ENCODE measurements at regions not wholly inside any gene's neighbourhood (a gene's known extent, or its start where the extent isn't known, plus 50 kb on each side); places are given as distances from the start of the nearest gene placed in this dataset.
"Not testable (repeated sequence)": the region's sequence is repeated elsewhere in the genome, so short reads cannot be mapped to it uniquely, and the experiment has no call there.

DNA sequence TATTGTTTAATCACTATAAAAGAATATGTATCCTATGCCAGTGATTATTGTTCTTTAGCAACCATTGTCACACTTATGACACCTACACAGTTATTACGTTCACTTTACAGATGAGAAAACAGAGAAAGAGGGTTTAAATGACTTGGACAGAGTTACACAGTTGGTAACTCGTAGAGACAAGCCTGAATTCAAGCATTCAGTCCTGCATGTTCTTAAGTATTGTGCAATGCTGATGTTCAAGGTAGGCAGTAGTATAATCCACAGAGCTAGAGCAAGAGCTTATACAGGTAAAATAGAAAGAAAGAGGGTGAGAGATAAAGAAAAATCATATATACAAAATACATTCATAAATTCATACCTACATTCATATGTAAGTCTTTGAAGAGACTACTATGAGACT lies 249.8 kb upstream of the ANXA10 start:
- Histone ChIP-seq H3K4me1 (ENCODE audit: control insufficient read depth, low read depth, low read length) (no peaks in the 10 kb centered on the region), H3K4me3 (ENCODE audit: low read length) (no peak overlapping the region), H3K9ac (ENCODE audit: low read length) (no peak overlapping the region), H3K27me3 (ENCODE audit: control insufficient read depth, insufficient read depth, low read length) (no peaks in the 10 kb centered on the region), H3K27ac (ENCODE audit: low read length) (no peak overlapping the region), H3K9me3 (ENCODE audit: control insufficient read depth, low read depth, low read length) (no peaks in the 10 kb centered on the region), H3K36me3 (ENCODE audit: control insufficient read depth, low read depth, low read length) (no peaks in the 10 kb centered on the region)

GRCh38 chr4:167854881-167855280 lies 237.5 kb upstream of the ANXA10 start:
- no peak overlapping the region for H3K4me3 ChIP-seq (ENCODE audit: low read length)
- no peaks in the 10 kb centered on the region for H3K27me3 ChIP-seq (ENCODE audit: control insufficient read depth, insufficient read depth, low read length)
- no peaks in the 10 kb centered on the region for H3K9me3 ChIP-seq (ENCODE audit: control insufficient read depth, low read depth, low read length)
- H3K36me3 ChIP-seq (ENCODE audit: control insufficient read depth, low read depth, low read length): no peaks in the 10 kb centered on the region
- no peaks in the 10 kb centered on the region for H3K4me1 ChIP-seq (ENCODE audit: control insufficient read depth, low read depth, low read length)
- no peak overlapping the region for H3K9ac ChIP-seq (ENCODE audit: low read length)
- H3K27ac ChIP-seq (ENCODE audit: low read length): no peak overlapping the region

DNA sequence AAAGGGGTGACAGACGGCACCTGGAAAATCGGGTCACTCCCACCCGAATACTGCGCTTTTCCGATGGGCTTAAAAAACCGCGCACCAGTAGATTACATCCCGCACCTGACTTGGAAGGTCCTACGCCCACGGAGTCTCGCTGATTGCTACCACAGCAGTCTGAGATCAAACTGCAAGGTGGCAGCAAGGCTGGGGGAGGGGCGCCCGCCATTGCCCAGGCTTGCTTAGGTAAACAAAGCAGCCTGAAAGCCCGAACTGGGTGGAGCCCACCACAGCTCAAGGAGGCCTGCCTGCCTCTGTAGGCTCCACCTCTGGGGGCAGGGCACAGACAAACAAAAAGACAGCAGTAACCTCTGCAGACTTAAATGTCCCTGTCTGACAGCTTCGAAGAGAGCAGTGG lies 234.2 kb upstream of the ANXA10 start:
- not testable (repeated sequence) for H3K27me3 ChIP-seq (ENCODE audit: control insufficient read depth, insufficient read depth, low read length); H3K9me3 ChIP-seq (ENCODE audit: control insufficient read depth, low read depth, low read length); H3K4me3 ChIP-seq (ENCODE audit: low read length); H3K9ac ChIP-seq (ENCODE audit: low read length); H3K27ac ChIP-seq (ENCODE audit: low read length); H3K36me3 ChIP-seq (ENCODE audit: control insufficient read depth, low read depth, low read length); H3K4me1 ChIP-seq (ENCODE audit: control insufficient read depth, low read depth, low read length)

- Histone ChIP-seq H3K27ac (ENCODE audit: low read length) (no peak overlapping the region), H3K4me1 (ENCODE audit: control insufficient read depth, low read depth, low read length) (no peaks in the 10 kb centered on the region), H3K27me3 (ENCODE audit: control insufficient read depth, insufficient read depth, low read length) (no peaks in the 10 kb centered on the region), H3K9ac (ENCODE audit: low read length) (no peak overlapping the region), H3K9me3 (ENCODE audit: control insufficient read depth, low read depth, low read length) (no peaks in the 10 kb centered on the region), H3K36me3 (ENCODE audit: control insufficient read depth, low read depth, low read length) (no peaks in the 10 kb centered on the region), H3K4me3 (ENCODE audit: low read length) (no peak overlapping the region)
Observed at GRCh38 chr4:167867191-167867590, 225.1 kb upstream of the ANXA10 start.

GRCh38 chr4:167868163-167868562 lies 224.2 kb upstream of the ANXA10 start:
- H3K27ac ChIP-seq (ENCODE audit: low read length): no peak overlapping the region
- H3K4me3 ChIP-seq (ENCODE audit: low read length): no peak overlapping the region
- H3K36me3 ChIP-seq (ENCODE audit: control insufficient read depth, low read depth, low read length): no peaks in the 10 kb centered on the region
- no peaks in the 10 kb centered on the region for H3K27me3 ChIP-seq (ENCODE audit: control insufficient read depth, insufficient read depth, low read length)
- H3K9me3 ChIP-seq (ENCODE audit: control insufficient read depth, low read depth, low read length): no peaks in the 10 kb centered on the region
- no peaks in the 10 kb centered on the region for H3K4me1 ChIP-seq (ENCODE audit: control insufficient read depth, low read depth, low read length)
- no peak overlapping the region for H3K9ac ChIP-seq (ENCODE audit: low read length)

GRCh38 chr4:167873496-167873895 lies 218.8 kb upstream of the ANXA10 start:
- H3K27me3 ChIP-seq (ENCODE audit: control insufficient read depth, insufficient read depth, low read length): no peaks in the 10 kb centered on the region
- H3K9ac ChIP-seq (ENCODE audit: low read length): no peak overlapping the region
- H3K4me1 ChIP-seq (ENCODE audit: control insufficient read depth, low read depth, low read length): peaks cover 18% of the 10 kb centered on the region
- no peak overlapping the region for H3K27ac ChIP-seq (ENCODE audit: low read length)
- no peaks in the 10 kb centered on the region for H3K9me3 ChIP-seq (ENCODE audit: control insufficient read depth, low read depth, low read length)
- no peaks in the 10 kb centered on the region for H3K36me3 ChIP-seq (ENCODE audit: control insufficient read depth, low read depth, low read length)
- H3K4me3 ChIP-seq (ENCODE audit: low read length): no peak overlapping the region

DNA sequence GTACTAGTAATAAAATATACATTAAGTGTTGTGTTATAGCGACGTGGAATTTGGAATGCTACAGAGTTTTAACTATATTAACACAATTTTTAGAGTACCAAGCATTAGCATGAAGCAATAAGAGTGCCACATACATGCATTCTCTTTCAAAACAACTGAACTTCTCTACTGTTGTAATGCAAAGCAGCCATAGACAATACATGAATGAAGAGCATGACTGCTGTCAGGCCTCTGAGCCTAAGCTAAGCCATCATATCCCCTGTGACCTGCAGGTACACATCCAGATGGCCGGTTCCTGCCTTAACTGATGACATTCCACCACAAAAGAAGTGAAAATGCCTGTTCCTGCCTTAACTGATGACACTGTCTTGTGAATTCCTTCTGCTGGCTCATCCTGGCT lies 216.2 kb upstream of the ANXA10 start:
- H3K9me3 ChIP-seq (ENCODE audit: control insufficient read depth, low read depth, low read length); H3K27me3 ChIP-seq (ENCODE audit: control insufficient read depth, insufficient read depth, low read length); H3K4me3 ChIP-seq (ENCODE audit: low read length); H3K36me3 ChIP-seq (ENCODE audit: control insufficient read depth, low read depth, low read length); H3K9ac ChIP-seq (ENCODE audit: low read length): not testable (repeated sequence)
- peaks cover 18% of the 10 kb centered on the region for H3K4me1 ChIP-seq (ENCODE audit: control insufficient read depth, low read depth, low read length)
- H3K27ac ChIP-seq (ENCODE audit: low read length): peak overlapping the region; percentile 16

GRCh38 chr4:167877826-167878225 lies 214.5 kb upstream of the ANXA10 start:
- not testable (repeated sequence) for H3K27me3 ChIP-seq (ENCODE audit: control insufficient read depth, insufficient read depth, low read length); H3K27ac ChIP-seq (ENCODE audit: low read length); H3K4me3 ChIP-seq (ENCODE audit: low read length); H3K9me3 ChIP-seq (ENCODE audit: control insufficient read depth, low read depth, low read length); H3K9ac ChIP-seq (ENCODE audit: low read length); H3K36me3 ChIP-seq (ENCODE audit: control insufficient read depth, low read depth, low read length)
- H3K4me1 ChIP-seq (ENCODE audit: control insufficient read depth, low read depth, low read length): peaks cover 18% of the 10 kb centered on the region

- Histone ChIP-seq H3K9ac (ENCODE audit: low read length) (no peak overlapping the region), H3K4me3 (ENCODE audit: low read length) (no peak overlapping the region), H3K4me1 (ENCODE audit: control insufficient read depth, low read depth, low read length) (no peaks in the 10 kb centered on the region), H3K27me3 (ENCODE audit: control insufficient read depth, insufficient read depth, low read length) (no peaks in the 10 kb centered on the region), H3K27ac (ENCODE audit: low read length) (no peak overlapping the region), H3K9me3 (ENCODE audit: control insufficient read depth, low read depth, low read length) (peaks cover 16% of the 10 kb centered on the region), H3K36me3 (ENCODE audit: control insufficient read depth, low read depth, low read length) (no peaks in the 10 kb centered on the region)
Observed at GRCh38 chr4:167883266-167883665, 209.1 kb upstream of the ANXA10 start.

- no peak overlapping the region for H3K9ac ChIP-seq (ENCODE audit: low read length)
- H3K4me3 ChIP-seq (ENCODE audit: low read length): no peak overlapping the region
- no peaks in the 10 kb centered on the region for H3K4me1 ChIP-seq (ENCODE audit: control insufficient read depth, low read depth, low read length)
- peaks cover 16% of the 10 kb centered on the region for H3K9me3 ChIP-seq (ENCODE audit: control insufficient read depth, low read depth, low read length)
- H3K36me3 ChIP-seq (ENCODE audit: control insufficient read depth, low read depth, low read length): no peaks in the 10 kb centered on the region
- no peak overlapping the region for H3K27ac ChIP-seq (ENCODE audit: low read length)
- no peaks in the 10 kb centered on the region for H3K27me3 ChIP-seq (ENCODE audit: control insufficient read depth, insufficient read depth, low read length)
Observed at GRCh38 chr4:167885071-167885470, 207.3 kb upstream of the ANXA10 start.

- no peak overlapping the region for H3K27ac ChIP-seq (ENCODE audit: low read length)
- no peaks in the 10 kb centered on the region for H3K4me1 ChIP-seq (ENCODE audit: control insufficient read depth, low read depth, low read length)
- H3K4me3 ChIP-seq (ENCODE audit: low read length): no peak overlapping the region
- H3K36me3 ChIP-seq (ENCODE audit: control insufficient read depth, low read depth, low read length): no peaks in the 10 kb centered on the region
- H3K27me3 ChIP-seq (ENCODE audit: control insufficient read depth, insufficient read depth, low read length): no peaks in the 10 kb centered on the region
- no peak overlapping the region for H3K9ac ChIP-seq (ENCODE audit: low read length)
- peaks cover 16% of the 10 kb centered on the region for H3K9me3 ChIP-seq (ENCODE audit: control insufficient read depth, low read depth, low read length)
Observed at GRCh38 chr4:167885872-167886271, 206.5 kb upstream of the ANXA10 start.

DNA sequence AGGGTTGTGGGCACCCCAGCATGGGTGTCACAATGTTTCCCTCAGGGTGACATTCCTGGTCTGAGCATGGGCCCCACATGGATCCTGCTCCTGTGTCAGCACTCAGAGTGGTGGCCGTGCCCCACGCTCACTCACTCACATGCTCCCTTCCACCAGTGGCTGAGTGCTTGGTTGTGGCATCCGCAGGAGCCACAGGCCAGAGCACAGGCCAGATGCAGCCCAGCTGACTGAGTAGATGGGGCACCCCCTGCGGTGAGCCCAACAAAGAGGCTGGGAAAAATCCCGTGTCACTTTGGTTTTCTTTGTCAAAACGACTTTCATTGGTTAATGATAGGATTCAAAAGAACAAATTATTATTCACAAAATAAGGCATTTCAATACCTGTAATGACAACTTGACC lies 204.6 kb upstream of the ANXA10 start:
- Histone ChIP-seq H3K9me3 (ENCODE audit: control insufficient read depth, low read depth, low read length) (peaks cover 16% of the 10 kb centered on the region), H3K27ac (ENCODE audit: low read length) (no peak overlapping the region), H3K4me1 (ENCODE audit: control insufficient read depth, low read depth, low read length) (no peaks in the 10 kb centered on the region), H3K4me3 (ENCODE audit: low read length) (no peak overlapping the region), H3K36me3 (ENCODE audit: control insufficient read depth, low read depth, low read length) (no peaks in the 10 kb centered on the region), H3K9ac (ENCODE audit: low read length) (no peak overlapping the region), H3K27me3 (ENCODE audit: control insufficient read depth, insufficient read depth, low read length) (no peaks in the 10 kb centered on the region)

- Histone ChIP-seq H3K27me3 (ENCODE audit: control insufficient read depth, insufficient read depth, low read length) (no peaks in the 10 kb centered on the region), H3K9ac (ENCODE audit: low read length) (no peak overlapping the region), H3K36me3 (ENCODE audit: control insufficient read depth, low read depth, low read length) (no peaks in the 10 kb centered on the region), H3K4me3 (ENCODE audit: low read length) (no peak overlapping the region), H3K4me1 (ENCODE audit: control insufficient read depth, low read depth, low read length) (no peaks in the 10 kb centered on the region), H3K27ac (ENCODE audit: low read length) (no peak overlapping the region), H3K9me3 (ENCODE audit: control insufficient read depth, low read depth, low read length) (peaks cover 16% of the 10 kb centered on the region)
Observed at GRCh38 chr4:167890226-167890625, 202.1 kb upstream of the ANXA10 start.

Measured in iPS-18a (cell line).